GM12878 (cell line): ENCODE measurements at regions not wholly inside any gene's neighbourhood (a gene's known extent, or its start where the extent isn't known, plus 50 kb on each side); places are given as distances from the start of the nearest gene placed in this dataset.

ENCODE experiments used
- ATAC-seq: fragments of 200-7000 bp; cut with Tn5 transposase; 3 replicates; pipeline ENCODE4 v1.9.1; 2020; ENCODE audit warnings: mild to moderate bottlenecking, moderate library complexity
- BruUV-seq: library from RNA; stranded (reverse); fragments of 400-500 nt; replicated peaks from 2 replicates; lab custom pipeline; 2021; lab: Mats Ljungman, UMichigan
- CTCF ChIA-PET: fragments of 300-600 bp; sonication (Branson Sonifier 250); formaldehyde crosslinking; extraction: SDS; loops from one replicate; lab custom pipeline; 2021; ENCODE audit warnings: inconsistent platforms; lab: Yijun Ruan, JAX
- POLR2A ChIA-PET: fragments of 350-600 bp; formaldehyde crosslinking; extraction: SDS; loops from one replicate; lab custom pipeline; 2021; ENCODE audit warnings: inconsistent platforms; lab: Charles Lee
- RAD21 ChIA-PET: fragments of 300-600 bp; sonication (Branson Sonifier 250); formaldehyde crosslinking; loops from one replicate; lab custom pipeline; 2023; ENCODE audit warnings: antibody characterized with exemption; ENCODE audit not compliant: unreplicated experiment; lab: Charles Lee
- SMC1A ChIA-PET: fragments of 300-600 bp; sonication (Branson Sonifier 250); formaldehyde crosslinking; loops from one replicate; lab custom pipeline; 2023; ENCODE audit not compliant: unreplicated experiment, uncharacterized antibody; lab: Charles Lee
- DNase-seq: peaks from one replicate; pipeline ENCODE4 v3.0.0-alpha.2; 2011; ENCODE audit warnings: low read depth, low spot score
- FAIRE-seq: peaks from 3 replicates; lab custom pipeline; 2011; peaks lifted over from hg19 to GRCh38; lab: Jason Lieb, UNC
- H2AFZ ChIP-seq: 2 replicates; pipeline ENCODE4 v1.6.0; 2011; ENCODE audit warnings: low read depth, low read length, control low read depth; ENCODE audit not compliant: control insufficient read depth
- H3K27ac ChIP-seq: 2 replicates; pipeline ENCODE4 v1.5.1; 2011; ENCODE audit warnings: control low read depth; ENCODE audit not compliant: control insufficient read depth, insufficient read depth
- H3K27me3 ChIP-seq, 2 experiments: replicated peaks in 1 of 2; 2 replicates each; pipeline versions ENCODE4 v1.6.0 to v1.6.1; 2011; ENCODE audit warnings: low read length in 1 of 2; ENCODE audit not compliant: control insufficient read depth in 2 of 2, insufficient read depth in 2 of 2
- H3K36me3 ChIP-seq, 2 experiments: 2 replicates each; pipeline ENCODE4 v1.5.1; 2011; ENCODE audit warnings: low read length in 1 of 2; ENCODE audit not compliant: control insufficient read depth in 2 of 2, insufficient read depth in 2 of 2
- H3K4me1 ChIP-seq: 2 replicates; pipeline ENCODE4 v1.6.1; 2011; ENCODE audit warnings: mild to moderate bottlenecking, low read length, moderate library complexity, mixed read lengths; ENCODE audit not compliant: control insufficient read depth, insufficient read depth
- H3K4me2 ChIP-seq: 2 replicates; pipeline ENCODE4 v1.6.0; 2011; ENCODE audit warnings: control low read depth; ENCODE audit not compliant: control insufficient read depth, insufficient read depth
- H3K4me3 ChIP-seq: fragments of 200-600 bp; sonication (generic); 2 replicates; pipeline ENCODE4 v1.5.1; 2016
- H3K79me2 ChIP-seq: 2 replicates; pipeline ENCODE4 v1.6.0; 2011; ENCODE audit warnings: low read length; ENCODE audit not compliant: control insufficient read depth, insufficient read depth
- H3K9ac ChIP-seq: 2 replicates; pipeline ENCODE4 v1.8.0; 2011; ENCODE audit warnings: low read length, control low read depth, mixed read lengths; ENCODE audit not compliant: control insufficient read depth, insufficient read depth
- H3K9me3 ChIP-seq: replicated peaks from 3 replicates; pipeline ENCODE4 v1.5.1; 2011; ENCODE audit warnings: mild to moderate bottlenecking, low read length; ENCODE audit not compliant: control insufficient read depth, insufficient read depth
- H4K20me1 ChIP-seq: 2 replicates; pipeline ENCODE4 v1.6.0; 2011; ENCODE audit not compliant: control insufficient read depth, insufficient read depth
- BRCA1 ChIP-seq: IDR thresholded peaks from 2 replicates; pipeline ENCODE4 v1.6.1; 2011; ENCODE audit warnings: low read depth, low read length, improper control_type of control experiment
- FOXK2 ChIP-seq: fragments of 450-650 bp; IDR thresholded peaks from 2 replicates; pipeline ENCODE4 v1.6.1; 2017; ENCODE audit warnings: mild to moderate bottlenecking, moderate library complexity
- IKZF2 ChIP-seq, 2 experiments: fragments of 450-650 bp; IDR thresholded peaks; 2 replicates each; pipeline ENCODE4 v1.6.1; 2017; ENCODE audit warnings: mild to moderate bottlenecking in 2 of 2, moderate library complexity in 2 of 2
- IRF4 ChIP-seq: IDR thresholded peaks from 2 replicates; pipeline ENCODE4 v1.6.1; 2011; ENCODE audit warnings: low read depth, low read length
- PAX5 ChIP-seq: IDR thresholded peaks from 2 replicates; pipeline ENCODE4 v1.6.1; 2011; ENCODE audit warnings: low read depth, low read length, borderline replicate concordance
- RAD51 ChIP-seq: fragments of 450-650 bp; IDR thresholded peaks from 2 replicates; pipeline ENCODE4 v1.6.1; 2016; ENCODE audit warnings: moderate library complexity, mild to moderate bottlenecking, inconsistent platforms
- STAT1 ChIP-seq: fragments of 450-650 bp; conservative IDR thresholded peaks from 2 replicates; pipeline ENCODE4 v1.6.1; 2014; ENCODE audit warnings: antibody characterized with exemption, mild to moderate bottlenecking
- STAT3 ChIP-seq: IDR thresholded peaks from 2 replicates; pipeline ENCODE4 v1.6.1; 2011; ENCODE audit warnings: low read depth, low read length, improper control_type of control experiment
- TCF7 ChIP-seq: IDR thresholded peaks from 2 replicates; pipeline ENCODE4 v1.6.1; 2014; ENCODE audit warnings: antibody characterized with exemption, borderline replicate concordance
- USF2 ChIP-seq: IDR thresholded peaks from 2 replicates; pipeline ENCODE4 v1.6.1; 2011; ENCODE audit warnings: low read depth, low read length, improper control_type of control experiment, borderline replicate concordance
- YBX1 ChIP-seq: fragments of 450-650 bp; IDR thresholded peaks from 2 replicates; pipeline ENCODE4 v1.6.1; 2016; ENCODE audit warnings: antibody characterized with exemption
- YY1 ChIP-seq: IDR thresholded peaks from 2 replicates; pipeline ENCODE4 v1.6.1; 2011; ENCODE audit warnings: low read depth, mild to moderate bottlenecking, low read length
- ZNF24 ChIP-seq: fragments of 450-650 bp; IDR thresholded peaks from 2 replicates; pipeline ENCODE4 v1.6.1; 2017; ENCODE audit warnings: antibody characterized with exemption, mild to moderate bottlenecking
- WGBS: methylation state at CpG from one replicate; pipeline ENCODE4 v1.1.6; 2016; ENCODE audit warnings: low lambda C conversion rate; ENCODE audit not compliant: insufficient replicate concordance, insufficient coverage; ENCODE audit errors: missing lambda C conversion rate; 5-methylcytosine and 5-hydroxymethylcytosine counted together
- in situ Hi-C: fragments of 300-500 bp; cut with MboI; formaldehyde crosslinking; loops from 9 replicates; pipeline ENCODE4 v1.14.3; 2018; ENCODE audit warnings: mixed read lengths
- intact Hi-C: fragments of 100-400 bp; cut with micrococcal nuclease; formaldehyde crosslinking; loops from one replicate; pipeline ENCODE4 v1.14.2; 2022; ENCODE audit not compliant: unreplicated experiment
- TF ChIP-seq, protein P1 (sequence below): IDR thresholded peaks from 2 replicates; pipeline ENCODE4 v1.6.1; 2012; ENCODE audit warnings: low read depth, low read length, improper control_type of control experiment

- in situ Hi-C loops = no loop called here
- ATAC-seq = no peak
- H4K20me1 ChIP-seq = no peaks in the 10 kb centered on the region
- no peak overlapping the region for H3K9ac ChIP-seq
- SMC1A ChIA-PET = interaction anchor here (1.3 kb wide), 1 partner anchor 14 kb away, joined by 4 read pairs; no protein-coding TSS in a partner anchor
- POLR2A ChIA-PET = no interaction called here
- CTCF ChIA-PET = no interaction called here
- TF ChIP-seq RAD51 (no peak), YY1 (no peak), STAT1 (no peak), IRF4 (no peak), PAX5 (no peak), IKZF2 (IDR thresholded peaks at IDR 0.05) (no peak), FOXK2 (no peak), TCF7 (no peak), ZNF24 (no peak), BRCA1 (no peak), STAT3 (no peak), YBX1 (no peak), USF2 (no peak)
- TF ChIP-seq, protein P1, sequence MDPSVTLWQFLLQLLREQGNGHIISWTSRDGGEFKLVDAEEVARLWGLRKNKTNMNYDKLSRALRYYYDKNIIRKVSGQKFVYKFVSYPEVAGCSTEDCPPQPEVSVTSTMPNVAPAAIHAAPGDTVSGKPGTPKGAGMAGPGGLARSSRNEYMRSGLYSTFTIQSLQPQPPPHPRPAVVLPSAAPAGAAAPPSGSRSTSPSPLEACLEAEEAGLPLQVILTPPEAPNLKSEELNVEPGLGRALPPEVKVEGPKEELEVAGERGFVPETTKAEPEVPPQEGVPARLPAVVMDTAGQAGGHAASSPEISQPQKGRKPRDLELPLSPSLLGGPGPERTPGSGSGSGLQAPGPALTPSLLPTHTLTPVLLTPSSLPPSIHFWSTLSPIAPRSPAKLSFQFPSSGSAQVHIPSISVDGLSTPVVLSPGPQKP = no peak
- H3K4me2 ChIP-seq = no peak overlapping the region
- RAD21 ChIA-PET = no interaction called here
- H3K36me3 ChIP-seq = no peaks in the 10 kb centered on the region
- H3K27ac ChIP-seq = no peak overlapping the region
- H3K79me2 ChIP-seq = no peaks in the 10 kb centered on the region
- H3K27me3 ChIP-seq = no peaks in the 10 kb centered on the region
- no peak for DNase-seq
- H3K4me3 ChIP-seq = no peak overlapping the region
- no TSS peak for BruUV-seq
- H3K4me1 ChIP-seq = no peaks in the 10 kb centered on the region
- FAIRE-seq = no peak
- WGBS = 45% methylated on average over 4 of the region's 4 CpGs
- intact Hi-C loops = no loop called here
- H3K9me3 ChIP-seq = no peaks in the 10 kb centered on the region
- no peak overlapping the region for H2AFZ ChIP-seq
Measured at GRCh38 chr12:91601054-91601453, 418.4 kb upstream of the DCN start.
